ENCODE measurements at regions not wholly inside any gene's neighbourhood (a gene's known extent, or its start where the extent isn't known, plus 50 kb on each side); places are given as distances from the start of the nearest gene placed in this dataset.

GRCh38 chr2:208546860-208547650, 140.5 kb downstream of the PTH2R start:
- no peak for FAIRE-seq
- Histone ChIP-seq H3K4ac (replicated peaks; ENCODE audit: insufficient read length, low read depth, low read length) (no peak overlapping the region), H3K79me1 (ENCODE audit: low read depth, low read length) (no peaks in the 10 kb centered on the region), H3K9me3 (ENCODE audit: insufficient read depth in 2 of 2, low read depth in 1 of 2, low read length in 1 of 2) (no peaks in the 10 kb centered on the region), H2BK20ac (ENCODE audit: low read length) (no peak overlapping the region), H3K4me3 (ENCODE audit: extremely low read depth in 1 of 4, insufficient read depth in 2 of 4, low read depth in 3 of 4, low read length in 4 of 4) (no peak overlapping the region), H2AK5ac (ENCODE audit: low read depth, low read length) (no peak overlapping the region), H4K91ac (replicated peaks; ENCODE audit: insufficient read length, low read length) (no peak overlapping the region), H2BK120ac (replicated peaks; ENCODE audit: low read depth, low read length) (no peak overlapping the region), H3K36me3 (ENCODE audit: control insufficient read depth in 2 of 4, insufficient read depth in 4 of 4, low read length in 3 of 4) (no peaks in the 10 kb centered on the region), H3K4me2 (ENCODE audit: insufficient read depth in 1 of 2, low read depth in 2 of 2, low read length in 2 of 2) (no peak overlapping the region), H2BK5ac (ENCODE audit: low read depth, low read length) (no peak overlapping the region), H2AFZ (ENCODE audit: low read length) (no peak overlapping the region), H3K4me1 (replicated peaks in 1 of 4; ENCODE audit: control insufficient read depth in 3 of 4, insufficient read depth in 4 of 4, low read length in 3 of 4) (peaks cover 0 to 2% (median 0%) of the 10 kb centered on the region in 4 experiments; a peak in 1 of 7 replicates), H3K23ac (ENCODE audit: insufficient read length) (no peak overlapping the region), H2BK15ac (ENCODE audit: low read length) (no peak overlapping the region), H4K8ac (ENCODE audit: extremely low read depth, insufficient read depth, low read length) (no peak overlapping the region), H3K27ac (ENCODE audit: low read depth, low read length) (no peak overlapping the region), H3K18ac (ENCODE audit: extremely low read depth, low read length) (no peak overlapping the region), H3K56ac (replicated peaks; ENCODE audit: insufficient read length, low read depth, low read length) (no peak overlapping the region), H3K14ac (ENCODE audit: insufficient read length) (no peak overlapping the region), H3K79me2 (ENCODE audit: control insufficient read depth in 1 of 2, insufficient read depth in 2 of 2, low read length in 2 of 2) (no peaks in the 10 kb centered on the region), H4K20me1 (replicated peaks in 1 of 2; ENCODE audit: control insufficient read depth in 1 of 2, insufficient read depth in 2 of 2, low read length in 2 of 2) (no peaks in the 10 kb centered on the region), H4K5ac (ENCODE audit: insufficient read length, low read depth, low read length) (no peak overlapping the region), H2BK12ac (ENCODE audit: low read depth, low read length) (no peak overlapping the region), H3K23me2 (ENCODE audit: low read depth, low read length) (no peaks in the 10 kb centered on the region; the same call in 1 of the 2 replicates), H3K9ac (replicated peaks in 1 of 4; ENCODE audit: extremely low read depth in 1 of 4, low read depth in 3 of 4, low read length in 3 of 4) (no peak overlapping the region), H3K27me3 (replicated peaks in 1 of 4; ENCODE audit: control insufficient read depth in 3 of 4, extremely low read depth in 1 of 4, insufficient read depth in 3 of 4, low read length in 3 of 4) (no peaks in the 10 kb centered on the region)
- ChIA-PET POLR2A (ENCODE audit: partially characterized antibody) (no interaction called here), CTCF (ENCODE audit: partially characterized antibody) (interaction anchor here (0.9 kb wide), 1 partner anchor 271 kb away, joined by 3 read pairs; no protein-coding TSS in a partner anchor)
- 87% methylated on average over 4 of the region's 4 CpGs; no CpG with 5 or more reads in 1 of the 2 experiments for WGBS, 2 experiments (ENCODE audit: extremely low coverage in 1 of 2, insufficient coverage in 1 of 2, insufficient read length in 1 of 2, insufficient replicate concordance in 2 of 2, low coverage in 1 of 2, low lambda C conversion rate in 2 of 2, missing lambda C conversion rate in 1 of 2)
- no peak for DNase-seq (ENCODE audit: low read depth in 1 of 2, low spot score in 2 of 2)
- TF ChIP-seq CTCF (IDR thresholded peaks at IDR 0.05; ENCODE audit: control extremely low read depth in 1 of 3, insufficient read depth in 1 of 3, low read depth in 1 of 3, low read length in 3 of 3) (no peak), EGR1 (IDR thresholded peaks at IDR 0.05; ENCODE audit: borderline replicate concordance, low read depth, low read length) (no peak), POU5F1 (IDR thresholded peaks at IDR 0.05; ENCODE audit: low read depth, low read length) (no peak), SP2 (IDR thresholded peaks at IDR 0.05; ENCODE audit: low read length) (no peak), CTBP2 (IDR thresholded peaks at IDR 0.05; ENCODE audit: borderline replicate concordance, insufficient read depth, insufficient read length, low read length) (no peak), SRF (IDR thresholded peaks at IDR 0.05; ENCODE audit: low read depth, low read length) (no peak), ZNF274 (IDR thresholded peaks at IDR 0.05; ENCODE audit: borderline replicate concordance, extremely low read depth, low read length) (no peak), TAF1 (IDR thresholded peaks at IDR 0.05; ENCODE audit: low read depth, low read length) (no peak), MAX (IDR thresholded peaks at IDR 0.05) (no peak), SIN3A (conservative IDR thresholded peaks at IDR 0.05 in 1 of 2, IDR thresholded peaks at IDR 0.05 in 1 of 2; ENCODE audit: low read depth in 1 of 2, low read length in 2 of 2) (no peak)
